HT1080 (cell line): ENCODE measurements at regions not wholly inside any gene's neighbourhood (a gene's known extent, or its start where the extent isn't known, plus 50 kb on each side); places are given as distances from the start of the nearest gene placed in this dataset.
"Not testable (repeated sequence)": the region's sequence is repeated elsewhere in the genome, so short reads cannot be mapped to it uniquely, and the experiment has no call there.

Experiments used
- DNase-seq: peaks from one replicate; pipeline ENCODE4 v3.0.0-alpha.2; 2015; ENCODE audit warnings: low read depth

DNA sequence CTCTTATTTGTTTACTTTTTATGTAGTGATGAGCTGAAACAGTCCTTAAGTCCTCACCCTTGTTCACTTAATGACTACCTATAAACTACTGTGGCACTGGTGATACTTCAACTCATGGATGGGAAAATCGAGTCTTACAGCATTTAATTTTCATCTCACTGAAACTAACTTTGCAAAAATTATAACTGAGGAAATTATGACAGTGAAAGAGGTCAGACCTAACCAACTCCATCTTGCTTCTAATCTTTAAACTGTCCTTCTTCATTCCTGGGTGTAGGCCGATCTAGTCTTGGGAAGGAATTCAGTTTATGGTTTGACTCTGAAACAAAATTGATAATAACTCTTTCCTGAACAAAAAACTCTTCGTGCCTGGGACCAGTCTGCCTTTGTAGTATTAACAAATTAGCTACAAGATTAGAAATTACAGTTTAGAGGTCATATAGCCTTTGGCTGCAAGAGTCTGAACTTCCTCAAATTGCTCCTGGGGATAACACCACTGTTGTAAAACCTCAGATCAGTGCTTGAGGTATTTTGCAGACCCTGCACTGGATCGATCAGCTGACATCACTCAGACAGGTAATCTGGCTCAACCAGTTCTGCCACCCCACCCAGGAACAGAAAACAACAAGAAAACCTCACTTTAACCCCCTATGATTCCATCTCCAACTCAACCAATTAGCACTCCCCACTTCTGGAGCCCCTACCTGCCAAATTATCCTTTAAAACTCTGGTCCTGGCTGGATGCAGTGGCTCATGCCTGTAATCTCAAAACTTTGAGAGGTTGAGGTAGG is 995.7 kb upstream of the PRKX start:
- no peak for DNase-seq

DNA sequence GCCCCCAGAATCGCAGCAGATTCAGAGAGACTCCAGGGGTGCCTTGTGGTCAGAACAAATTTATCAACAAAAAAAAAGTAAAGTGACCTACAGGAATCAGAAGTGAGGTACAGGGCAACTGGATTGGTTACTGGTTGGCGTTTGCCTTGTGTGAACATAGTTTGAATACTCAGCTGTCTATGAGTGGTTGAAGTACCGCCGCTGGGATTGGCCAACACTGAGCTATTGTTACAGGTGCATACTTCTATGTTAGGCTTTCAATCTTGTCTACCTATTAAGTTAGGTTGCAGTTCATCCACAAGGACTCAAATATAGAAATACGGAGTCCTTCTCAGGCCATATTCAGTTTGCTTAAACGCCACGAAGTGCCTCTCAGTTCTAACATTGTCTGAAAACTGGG is 993.5 kb upstream of the PRKX start:
- DNase-seq: no peak

DNA sequence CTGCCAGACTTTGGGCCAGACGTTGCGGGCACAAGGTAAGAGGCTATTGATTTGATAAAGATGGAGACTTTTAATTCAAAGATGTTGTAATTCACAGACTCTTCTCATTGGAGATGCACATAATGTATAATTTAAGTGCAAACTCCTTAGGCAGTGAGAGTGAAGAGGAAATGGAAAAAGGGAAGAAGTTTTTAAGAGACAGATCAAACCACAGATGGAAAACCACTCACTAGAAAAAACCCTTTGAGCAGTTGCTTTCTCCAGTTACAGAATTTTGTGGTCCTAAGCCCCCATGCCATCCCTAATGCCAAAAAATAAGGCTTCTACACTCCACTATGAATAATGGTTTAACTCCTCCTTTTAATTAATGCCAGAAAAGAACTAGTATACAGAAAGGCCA is 977.1 kb upstream of the PRKX start:
- DNase-seq: no peak

DNA sequence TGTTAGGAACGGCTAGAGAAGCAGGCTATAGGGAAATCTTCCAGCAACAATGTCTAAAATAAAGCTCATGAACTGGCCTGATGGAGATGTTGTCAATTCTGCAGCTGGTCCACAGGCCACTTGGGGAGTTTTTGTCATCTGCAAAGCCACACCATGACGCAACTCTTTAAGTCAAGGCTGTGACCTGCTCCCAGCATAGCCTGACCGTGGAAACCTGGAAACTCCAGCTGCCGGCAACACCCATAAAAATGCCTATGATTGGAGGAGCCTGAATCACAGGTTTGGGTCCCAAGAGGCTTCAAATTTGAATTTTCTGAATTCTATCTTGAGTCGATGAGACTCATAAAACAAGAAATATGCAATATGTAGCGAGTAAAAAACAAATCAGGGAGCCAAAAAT is 969.2 kb upstream of the PRKX start:
- no peak for DNase-seq

DNA sequence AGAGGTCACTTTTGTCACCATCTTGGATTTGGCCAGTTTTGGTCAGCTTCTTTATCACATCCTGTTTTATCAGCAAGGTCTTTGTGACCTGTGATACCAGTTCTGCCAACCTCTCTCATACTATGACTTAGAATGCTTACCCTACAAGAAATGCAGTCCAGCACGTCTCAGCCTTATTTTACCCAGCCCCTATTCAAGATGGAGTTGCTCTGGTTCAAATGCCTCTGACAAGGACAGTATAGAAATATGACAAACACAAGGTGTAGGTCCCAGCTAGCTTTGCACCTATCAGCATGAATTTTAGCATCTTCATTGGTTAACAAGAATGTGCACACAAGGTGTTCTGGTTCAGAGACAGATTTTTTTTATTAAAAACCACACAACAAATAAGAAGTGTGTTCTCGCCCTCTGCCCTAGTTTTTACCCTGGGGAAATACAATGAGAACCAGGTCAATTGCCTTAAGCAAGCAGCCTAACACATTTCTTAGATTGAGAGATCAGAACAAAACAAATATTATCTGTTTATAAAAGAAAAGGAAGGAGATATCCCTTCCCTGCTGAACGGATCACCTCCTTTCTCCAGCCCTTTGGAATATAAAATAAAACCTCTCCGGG is 962.3 kb upstream of the PRKX start:
- no peak for DNase-seq

DNA sequence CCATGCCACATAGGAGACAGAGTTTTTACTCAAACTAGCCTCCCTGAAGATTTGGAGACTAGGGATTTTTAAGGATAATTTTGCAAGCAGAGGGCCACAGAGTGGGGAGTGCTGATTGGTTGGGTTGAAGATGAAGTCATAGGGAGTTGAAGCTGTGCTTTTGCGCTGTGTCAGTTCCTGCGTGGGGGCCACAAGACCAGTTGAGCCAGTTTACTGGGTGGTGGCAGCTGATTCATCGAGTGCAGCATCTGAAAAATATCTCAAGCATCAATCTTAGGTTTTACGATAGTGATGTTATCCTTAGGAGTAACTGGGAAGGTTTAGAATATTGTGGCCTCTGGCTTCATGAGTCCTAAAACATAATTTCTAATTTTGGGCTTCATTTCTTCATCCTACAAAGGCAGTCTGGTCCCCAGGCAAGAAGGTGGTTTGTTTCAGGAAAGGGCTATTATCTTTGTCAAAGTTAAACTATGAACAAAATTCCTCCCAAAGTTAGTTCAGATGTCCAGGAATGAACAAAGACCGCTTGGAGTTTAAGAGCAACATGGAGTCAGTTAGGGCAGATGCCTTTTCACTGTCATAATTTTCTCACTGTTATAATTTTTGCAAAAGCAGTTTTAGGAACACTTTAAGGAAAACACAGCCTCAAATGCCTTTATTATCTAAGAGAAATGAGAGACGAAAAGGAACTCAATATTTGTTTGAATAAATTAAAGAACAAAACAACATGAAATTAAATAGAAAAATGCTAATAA is 960.8 kb upstream of the PRKX start:
- peak; percentile 29 for DNase-seq

DNA sequence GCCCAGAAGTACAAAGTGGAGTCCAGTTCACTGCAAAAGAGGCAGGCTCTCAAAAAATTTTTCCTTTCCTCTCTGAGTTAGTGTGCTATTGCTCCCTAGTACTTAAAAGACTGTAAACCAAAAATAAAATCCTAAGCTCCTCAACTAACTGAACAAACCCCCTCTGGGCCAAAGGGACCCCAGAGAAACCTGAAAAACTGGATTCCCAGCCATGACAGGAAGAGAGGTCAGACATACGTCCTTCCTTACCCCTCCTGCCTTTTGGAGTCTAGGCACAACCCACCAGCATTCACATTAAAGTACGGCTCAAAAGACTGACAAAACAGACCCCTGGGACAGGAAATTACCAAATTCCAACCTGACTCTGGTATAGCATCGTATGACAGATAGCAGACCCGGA is 957.9 kb upstream of the PRKX start:
- DNase-seq: no peak

DNA sequence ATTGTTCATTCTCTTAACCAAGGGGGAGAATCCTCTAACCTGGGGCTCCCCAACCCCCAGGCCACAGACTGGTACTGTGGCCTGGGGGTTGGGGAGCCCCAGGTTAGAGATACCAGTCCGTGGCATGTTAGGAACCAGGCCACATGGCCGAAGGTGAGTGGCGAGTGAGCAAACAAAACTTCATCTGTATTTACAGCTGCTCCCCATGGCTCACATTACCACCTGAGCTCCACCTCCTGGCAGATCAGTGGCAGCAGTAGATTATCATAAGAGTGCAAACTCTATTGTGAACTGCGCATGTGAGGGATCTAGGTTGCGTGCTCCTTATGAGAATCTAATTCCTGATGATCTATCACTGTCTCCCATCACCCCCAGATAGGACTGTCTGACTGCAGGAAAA is 957.2 kb upstream of the PRKX start:
- DNase-seq: no peak

DNA sequence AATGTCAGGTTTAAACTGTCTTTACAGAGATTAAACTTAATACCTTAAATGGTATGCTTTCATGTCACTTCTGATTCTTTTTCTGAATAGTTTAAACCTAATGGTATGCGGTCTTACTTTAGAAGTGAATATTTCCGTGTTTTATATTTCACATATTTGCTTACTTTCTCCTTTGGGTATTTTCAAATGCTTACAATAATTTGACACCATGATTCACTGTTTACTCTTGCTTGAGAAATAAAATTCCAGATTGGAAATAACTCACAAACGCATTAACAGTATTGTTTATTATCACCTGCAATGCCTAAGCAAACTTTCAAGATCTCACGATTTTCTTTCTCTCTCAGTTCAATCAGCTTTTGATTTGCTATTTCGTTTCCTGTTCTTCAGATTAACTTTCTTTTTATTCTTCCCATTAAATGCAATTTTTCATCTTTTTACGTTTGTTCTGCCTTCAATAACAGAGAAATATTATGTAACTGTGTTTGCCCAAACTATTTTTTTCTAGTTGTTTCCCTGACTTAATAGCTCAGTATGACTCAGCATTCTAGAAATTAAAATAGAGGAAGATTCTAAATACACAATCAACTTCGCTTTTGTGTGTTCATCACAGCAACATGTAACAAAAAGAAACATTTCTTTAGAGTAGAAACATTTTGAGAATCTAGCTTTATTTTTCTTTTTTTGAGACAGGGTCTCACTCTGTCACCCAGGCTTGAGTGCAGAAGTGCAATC is 955.5 kb upstream of the PRKX start:
- DNase-seq: no peak

DNA sequence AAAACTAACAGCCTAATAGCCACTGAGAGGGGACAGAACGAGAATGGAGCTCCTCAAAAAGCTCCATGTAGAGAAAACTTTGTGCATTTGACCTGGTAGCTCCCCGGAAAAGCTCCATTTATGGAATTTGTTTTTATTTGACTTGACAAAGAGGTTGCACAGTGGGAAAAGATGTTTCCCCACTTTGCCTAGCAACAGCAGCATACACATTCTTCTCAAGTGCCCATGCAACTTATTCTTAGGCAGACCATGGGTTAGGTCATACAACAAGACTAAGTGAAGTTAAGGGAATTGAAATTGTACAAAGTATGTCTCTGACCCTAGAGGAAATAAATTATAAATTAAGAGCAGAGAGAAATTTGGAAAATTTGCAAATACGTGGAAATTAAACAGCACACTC is 949.6 kb upstream of the PRKX start:
- DNase-seq: no peak

DNA sequence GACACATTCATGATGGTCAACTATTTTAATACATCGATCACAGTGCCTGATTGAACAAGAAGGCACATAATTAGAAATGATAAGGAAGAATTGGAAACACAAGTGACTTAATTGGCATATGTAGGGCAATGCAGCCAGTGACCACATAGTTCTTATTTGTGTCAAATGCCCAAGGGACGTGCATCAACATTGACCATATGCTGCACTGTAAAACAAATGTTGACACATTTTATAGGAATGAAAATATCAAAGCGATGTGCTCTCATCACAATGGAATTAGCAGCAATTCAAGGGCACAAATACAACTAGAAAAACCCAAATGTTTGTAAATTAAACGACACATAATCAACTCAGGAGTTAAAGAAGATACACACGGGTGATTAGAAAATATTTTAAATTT is 948.3 kb upstream of the PRKX start:
- no peak for DNase-seq

DNA sequence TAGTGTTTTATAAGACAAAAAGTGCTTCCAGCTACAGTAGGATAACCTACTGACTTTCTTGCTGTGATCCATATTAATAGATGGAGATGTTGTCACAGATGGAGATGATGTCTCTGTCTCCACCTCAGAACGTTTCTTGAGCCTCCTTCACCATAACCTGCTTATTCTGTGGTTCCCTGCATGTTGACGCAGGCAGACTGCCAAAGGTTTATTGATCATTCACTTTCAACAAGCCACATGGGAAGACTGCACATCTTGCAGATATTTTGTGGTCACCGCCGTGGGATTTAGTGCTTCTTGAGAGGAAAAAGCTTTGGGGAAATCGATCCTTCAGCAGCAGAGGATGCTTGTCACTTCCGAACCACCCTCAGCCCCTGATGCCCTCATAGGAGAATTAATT is 943.0 kb upstream of the PRKX start:
- peak; percentile 13 for DNase-seq

DNA sequence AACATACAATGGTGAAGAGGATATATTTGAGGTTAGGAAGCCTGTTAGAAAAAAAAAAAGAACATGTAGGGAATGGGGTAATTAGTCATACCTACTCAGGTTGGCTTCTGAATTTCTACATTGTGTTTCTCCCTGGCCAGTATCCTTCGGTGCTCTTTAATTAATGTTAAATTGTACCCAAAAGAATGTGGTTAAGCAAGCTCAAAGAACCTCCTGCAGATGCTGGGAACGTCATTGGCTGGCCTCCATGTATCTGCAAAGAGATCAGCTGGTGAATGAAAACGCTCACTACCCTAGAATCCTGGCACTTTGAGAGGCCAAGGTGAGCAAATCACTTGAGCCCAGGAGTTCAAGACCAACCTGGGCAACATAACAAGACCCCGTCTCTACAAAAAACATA is 942.3 kb upstream of the PRKX start:
- DNase-seq: no peak

DNA sequence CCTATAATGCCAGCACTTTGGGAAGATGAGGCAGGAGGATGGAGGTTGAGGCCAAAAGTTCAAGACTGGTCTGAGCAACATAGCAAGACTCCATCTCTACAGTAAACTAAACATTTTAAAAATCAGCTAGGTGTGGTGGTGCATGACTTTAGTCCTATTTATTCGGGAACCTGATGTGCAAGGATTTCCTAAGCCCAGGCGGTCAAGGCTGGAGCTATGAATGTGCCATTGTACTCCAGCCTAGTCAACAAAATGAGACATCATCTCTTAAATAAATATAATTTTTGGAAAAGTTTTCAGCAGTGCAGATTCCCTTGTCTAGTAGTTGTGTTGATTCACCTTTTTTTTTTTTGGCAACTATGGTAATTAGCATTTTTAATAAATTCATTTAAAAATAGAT is 928.7 kb upstream of the PRKX start:
- DNase-seq: no peak

DNA sequence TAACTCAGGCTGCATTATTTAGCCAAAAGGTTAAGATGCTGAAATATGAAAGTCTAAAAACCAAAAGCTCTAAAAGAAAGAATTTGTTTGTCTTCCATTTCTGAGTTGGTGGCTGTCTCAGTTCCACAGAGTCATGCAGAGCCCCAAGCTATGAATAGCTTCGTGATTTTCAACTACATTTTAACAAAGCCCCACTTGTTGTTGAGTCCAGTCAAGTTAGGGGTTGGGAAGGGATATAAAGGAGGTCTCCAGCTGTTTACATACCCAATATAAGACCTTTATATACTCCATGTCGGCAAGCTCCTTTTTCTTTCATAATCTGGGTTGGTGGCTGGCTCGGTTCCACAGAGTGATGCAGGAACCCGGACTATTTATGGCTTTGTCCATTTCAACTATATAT is 924.6 kb upstream of the PRKX start:
- DNase-seq: no peak

DNA sequence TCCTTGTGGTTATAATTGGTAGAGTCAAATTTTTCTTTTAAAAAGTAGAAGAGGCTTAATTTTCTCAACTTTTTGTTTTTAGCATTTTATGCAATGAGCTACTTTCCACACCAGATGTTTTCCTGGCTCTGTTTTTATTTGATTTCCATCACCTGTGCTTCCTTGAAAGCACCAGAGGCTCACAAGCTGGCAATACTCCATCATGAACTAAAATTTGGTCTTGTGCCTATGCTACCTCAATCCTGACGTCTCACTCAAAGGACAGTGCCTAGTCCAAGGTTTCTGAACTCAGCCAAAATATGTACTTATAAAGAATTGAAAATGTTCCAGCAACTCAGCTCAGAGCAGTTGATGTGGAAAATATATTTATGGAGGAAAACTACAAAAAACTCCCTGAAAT is 914.0 kb upstream of the PRKX start:
- DNase-seq: no peak

DNA sequence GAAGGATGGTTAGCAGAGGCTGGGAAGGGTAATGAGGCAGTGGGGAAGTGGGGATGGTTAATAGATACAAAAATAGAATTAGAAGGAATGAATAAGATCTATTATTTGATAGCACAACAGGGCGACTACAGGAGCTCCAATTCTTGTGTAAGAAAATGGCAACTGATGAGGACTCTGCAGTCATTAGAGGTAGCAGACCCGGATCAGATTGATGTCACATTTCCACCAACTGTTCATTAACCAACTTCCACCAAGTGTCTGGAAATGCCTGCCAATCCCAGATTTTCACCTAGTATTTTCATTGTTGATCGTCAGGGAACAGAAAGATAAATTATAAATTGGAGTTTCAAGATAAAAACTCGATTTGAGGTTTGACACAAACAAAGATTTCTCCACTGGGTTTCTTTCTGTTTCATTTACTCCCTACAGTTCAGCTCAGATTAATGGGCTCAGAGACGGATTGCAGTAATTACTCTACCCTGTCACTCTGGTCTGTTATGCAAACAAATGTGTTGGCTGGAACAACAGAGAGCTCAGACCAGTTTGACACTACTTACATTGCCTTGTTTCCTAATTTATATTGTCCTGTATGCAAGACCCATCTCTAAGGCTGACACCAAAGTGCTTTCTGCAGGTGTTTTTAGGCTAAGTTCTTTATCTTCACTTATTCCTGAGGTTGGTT is 909.2 kb upstream of the PRKX start:
- no peak for DNase-seq

DNA sequence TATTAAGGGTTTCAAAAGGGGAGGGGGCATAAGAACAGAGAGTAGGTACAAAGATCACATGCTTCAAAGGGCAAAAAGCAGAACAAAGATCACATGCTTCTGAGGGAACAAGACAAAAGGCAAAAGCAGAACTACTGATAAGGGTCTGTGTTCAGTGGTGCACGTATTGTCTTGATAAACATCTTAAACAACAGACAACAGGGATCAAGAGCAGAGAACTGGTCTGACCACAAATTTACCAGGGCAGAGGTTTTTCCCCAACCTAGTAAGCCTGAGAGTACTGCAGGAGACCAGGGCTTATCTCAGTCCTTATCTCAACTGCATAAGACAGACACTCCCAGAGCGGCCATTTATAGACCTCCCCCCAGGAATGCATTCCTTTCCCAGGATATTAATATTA is 900.2 kb upstream of the PRKX start:
- not testable (repeated sequence) for DNase-seq

DNA sequence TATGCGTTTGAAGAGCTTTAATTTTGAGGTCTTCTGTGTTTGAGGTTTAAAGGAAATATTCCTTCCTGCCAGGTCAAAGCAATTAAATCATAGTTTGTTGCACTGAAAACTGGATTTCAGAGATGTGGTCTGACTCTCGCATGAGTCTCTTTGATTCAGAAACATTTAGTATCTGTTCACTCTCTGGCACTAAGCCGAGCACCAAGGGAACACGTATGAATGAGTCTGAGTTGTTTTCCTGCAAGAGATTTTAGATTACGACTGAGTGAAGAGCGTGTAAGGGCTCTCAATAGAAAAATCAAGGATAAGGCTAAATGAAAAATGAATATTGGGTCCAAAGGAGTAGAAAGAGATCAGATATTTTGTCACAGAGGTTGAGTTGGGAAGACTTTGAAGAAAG is 875.4 kb upstream of the PRKX start:
- DNase-seq: peak; percentile 47

DNA sequence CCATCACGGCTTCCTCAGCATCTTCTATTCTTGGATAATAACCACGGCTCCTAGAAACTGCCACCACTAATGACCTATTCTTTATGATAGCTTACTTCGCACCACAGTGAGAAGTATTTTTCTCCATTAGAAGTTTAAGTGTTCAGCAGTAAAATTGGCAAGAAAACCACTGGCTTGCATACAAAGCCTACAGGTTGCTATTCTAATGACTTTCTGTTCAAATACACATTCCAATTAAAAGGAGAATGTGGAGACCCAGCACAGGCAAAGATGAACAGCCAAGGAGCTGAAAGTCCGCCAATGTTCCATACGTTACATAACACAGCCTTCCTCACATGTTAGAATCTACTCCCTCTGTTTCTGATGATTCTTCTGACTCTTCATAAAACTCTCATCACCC is 875.0 kb upstream of the PRKX start:
- DNase-seq: no peak

DNA sequence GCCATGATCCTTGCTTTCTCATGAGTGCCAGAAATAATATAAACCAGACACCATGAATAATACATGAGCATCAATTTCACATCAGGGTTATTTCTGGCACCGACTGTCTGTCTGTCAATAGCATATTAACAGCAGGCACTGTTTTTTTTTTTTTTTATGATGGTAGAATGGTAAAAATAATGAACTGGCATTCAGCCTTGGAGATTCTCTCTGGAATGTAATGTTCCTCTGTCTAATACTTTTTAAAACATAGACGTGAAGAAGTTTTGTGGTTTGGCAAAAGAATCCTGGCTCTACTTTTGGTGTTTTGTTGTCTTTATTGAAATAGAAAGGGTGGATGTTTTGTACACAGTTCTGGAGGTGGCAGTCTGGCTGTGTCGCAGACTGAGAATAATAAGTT is 874.6 kb upstream of the PRKX start:
- no peak for DNase-seq
